ENCODE measurements at regions not wholly inside any gene's neighbourhood (a gene's known extent, or its start where the extent isn't known, plus 50 kb on each side); places are given as distances from the start of the nearest gene placed in this dataset.
"Not testable (repeated sequence)": the region's sequence is repeated elsewhere in the genome, so short reads cannot be mapped to it uniquely, and the experiment has no call there.

- DNase-seq, result no peak
These were observed 363.2 kb downstream of the OMA1 start for GRCh38 chr1:58183286-58183685.

DNA sequence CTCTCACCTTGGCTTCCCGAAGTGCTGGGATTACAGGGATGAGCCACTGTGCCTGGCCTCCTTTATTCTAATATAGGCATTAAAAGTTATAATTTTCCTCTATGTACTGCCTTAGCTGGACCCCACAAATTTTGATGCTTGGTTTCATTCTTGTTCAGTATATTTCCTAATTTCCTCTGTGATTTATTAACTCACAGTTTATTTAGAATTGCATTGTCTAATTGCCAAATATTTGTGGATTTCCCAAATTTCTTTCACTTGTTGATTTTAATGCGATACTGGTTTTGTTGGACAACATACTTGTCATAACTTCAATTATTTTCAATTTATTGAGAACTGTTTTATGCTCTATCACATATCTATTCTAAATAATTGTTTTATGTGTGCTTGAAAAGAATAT is 366.0 kb downstream of the OMA1 start:
- DNase-seq, result no peak

DNA sequence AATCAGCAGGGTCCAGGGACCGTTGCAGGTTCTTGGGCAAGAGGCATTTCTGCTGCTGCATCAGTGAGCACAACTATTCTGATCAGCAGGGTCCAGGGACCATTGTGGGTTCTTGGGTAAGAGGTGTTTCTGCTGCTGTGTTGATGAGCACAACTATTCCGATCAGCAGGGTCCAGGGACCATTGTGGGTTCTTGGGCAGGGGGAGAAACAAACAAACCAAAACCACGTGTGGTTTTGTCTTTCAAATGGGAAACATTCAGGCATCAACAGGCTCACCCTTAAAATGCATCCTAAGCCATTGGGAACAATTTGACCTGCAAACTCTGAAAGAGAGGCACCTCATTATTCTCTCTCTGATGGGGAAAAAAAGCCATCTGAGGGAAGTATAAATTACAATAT is 377.4 kb downstream of the OMA1 start:
- not testable (repeated sequence) for DNase-seq

DNA sequence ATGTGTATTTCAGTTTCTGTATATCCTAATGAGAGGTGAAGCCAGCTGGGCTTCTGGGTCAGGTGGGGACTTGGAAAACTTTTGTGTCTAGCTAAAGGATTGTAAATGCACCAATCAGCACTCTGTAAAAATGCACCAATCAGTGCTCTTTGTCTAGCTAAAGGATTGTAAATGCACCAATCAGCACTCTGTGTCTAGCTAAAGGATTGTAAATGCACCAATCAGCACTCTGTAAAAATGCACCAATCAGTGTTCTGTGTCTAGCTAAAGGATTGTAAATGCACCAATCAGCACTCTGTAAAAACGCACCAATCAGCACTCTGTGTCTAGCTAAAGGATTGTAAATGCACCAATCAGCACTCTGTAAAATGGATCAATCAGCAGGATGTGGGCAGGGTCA is 379.4 kb downstream of the OMA1 start:
- DNase-seq, result not testable (repeated sequence)

DNA sequence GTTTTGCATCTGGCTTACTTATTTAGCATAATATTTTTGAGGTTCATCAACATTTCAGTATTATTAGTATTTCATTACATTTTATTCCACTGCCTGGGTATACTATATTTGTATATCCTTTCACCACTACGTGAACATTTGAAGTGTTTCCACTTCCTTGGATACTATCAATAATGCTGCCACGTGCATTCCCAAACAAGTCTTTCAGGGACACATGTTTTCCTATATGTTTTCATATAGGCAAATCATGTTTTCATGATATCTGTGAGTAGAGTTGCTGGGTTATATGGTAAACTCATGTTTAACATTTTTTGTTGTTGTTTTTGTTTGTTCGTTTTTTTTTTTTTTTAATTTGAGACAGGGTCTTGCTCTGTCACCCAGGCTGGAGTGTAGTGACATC is 380.1 kb downstream of the OMA1 start:
- no peak for DNase-seq

DNA sequence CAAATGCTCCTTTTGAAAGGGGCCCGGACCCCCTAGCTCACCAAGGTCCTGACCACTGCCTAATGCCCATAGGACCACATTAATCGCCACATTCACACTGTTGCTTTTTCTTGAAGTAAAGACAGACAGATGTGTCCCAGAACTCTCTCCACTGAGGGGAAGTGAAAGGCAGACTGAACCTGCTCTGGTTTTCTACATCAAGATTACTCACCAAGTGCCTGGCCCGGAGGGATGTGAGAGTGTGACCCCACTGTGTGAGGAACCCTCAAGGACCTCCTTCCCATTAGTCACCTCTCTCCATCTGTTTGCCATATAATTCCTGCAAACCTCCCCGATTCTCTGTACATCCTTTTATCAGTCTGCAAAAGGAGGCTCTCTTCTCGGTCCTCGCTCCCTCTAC is 381.5 kb downstream of the OMA1 start:
- DNase-seq, result no peak

- DNase-seq, result peak; percentile 46
These were observed 383.5 kb downstream of the OMA1 start for GRCh38 chr1:58162952-58163550.

DNA sequence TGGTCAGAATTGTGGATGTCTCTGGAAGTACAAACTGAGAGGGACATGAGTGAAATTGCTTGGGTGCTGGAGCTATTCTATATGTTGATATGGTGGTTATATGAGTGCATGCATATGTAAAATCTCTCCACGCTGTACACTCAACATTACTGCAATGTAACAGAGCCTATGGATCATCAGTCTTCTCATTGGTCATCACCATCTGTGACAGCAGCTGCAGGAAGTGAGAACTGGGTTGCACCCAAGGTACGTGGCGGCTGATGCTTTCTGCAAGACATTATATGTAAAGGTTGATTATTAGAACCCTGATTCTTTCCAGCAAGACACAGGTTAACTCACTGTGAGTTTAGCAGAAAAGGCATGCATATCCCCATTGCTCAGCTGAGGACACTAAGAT is 387.1 kb downstream of the OMA1 start:
- no peak for DNase-seq

DNA sequence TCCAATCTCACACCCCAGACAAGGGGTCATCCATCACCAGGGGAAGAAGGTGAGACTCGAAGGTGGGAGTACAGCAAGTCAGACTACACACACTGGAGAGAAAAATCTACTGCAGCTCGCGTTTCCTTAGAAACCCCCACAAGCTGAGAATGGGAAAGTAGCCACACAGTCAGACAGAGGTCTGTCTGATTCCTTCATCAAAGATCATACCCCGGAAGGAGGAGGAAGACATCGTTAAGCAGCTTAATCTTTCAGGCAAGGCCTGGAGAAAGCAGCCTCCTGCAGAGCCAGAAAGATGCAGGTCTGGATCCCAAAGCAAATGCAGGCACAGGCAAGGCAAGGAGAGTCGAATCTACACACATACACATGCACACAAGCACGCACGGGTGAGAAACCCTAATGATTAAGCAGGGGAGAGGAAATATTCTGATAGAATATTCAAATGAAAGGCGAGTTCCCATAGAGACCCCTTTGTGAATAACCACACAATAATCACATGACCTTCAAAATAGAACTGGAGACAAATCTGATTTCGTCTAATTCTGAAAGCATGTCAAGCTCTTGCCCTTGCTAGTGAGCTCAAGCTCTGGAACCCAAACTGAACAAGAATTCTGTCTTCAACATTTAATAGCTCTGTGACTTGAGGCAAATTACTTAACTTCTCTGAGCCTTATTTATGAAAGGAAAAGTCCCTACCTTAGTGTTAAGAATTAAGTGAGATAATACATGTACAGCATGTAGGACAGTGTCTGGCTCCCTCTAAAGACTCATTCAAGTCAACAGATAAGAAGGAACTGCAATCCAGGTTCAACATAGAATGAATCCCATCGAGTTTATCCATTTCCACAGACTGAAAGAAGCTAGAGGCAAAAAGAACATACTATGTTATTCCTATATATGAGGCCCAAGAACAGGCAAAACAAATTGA is 387.8 kb downstream of the OMA1 start:
- no peak for DNase-seq

DNA sequence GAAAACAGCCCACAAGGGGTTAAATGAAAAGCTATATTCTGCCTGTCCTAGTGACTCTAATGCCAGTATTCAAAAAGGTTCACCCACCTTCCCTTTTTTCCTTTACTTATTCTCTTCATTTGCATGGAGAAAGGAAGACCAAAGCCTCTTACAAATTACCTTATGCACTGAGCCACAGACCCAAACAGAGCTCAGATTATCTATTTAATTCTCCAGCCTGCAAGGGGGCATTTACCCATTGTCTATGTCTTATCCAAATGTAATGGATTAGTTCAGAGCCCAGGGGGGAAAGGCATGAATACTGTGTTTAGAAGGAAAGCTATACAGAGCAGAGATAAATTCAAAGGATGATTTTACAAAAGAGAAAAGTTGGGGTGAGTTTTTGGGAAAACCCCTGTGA is 388.5 kb downstream of the OMA1 start:
- no peak for DNase-seq

- no peak for DNase-seq
These were observed 389.3 kb downstream of the OMA1 start for GRCh38 chr1:58157256-58157655.

GRCh38 chr1:58156831-58157230 is 389.7 kb downstream of the OMA1 start:
- DNase-seq, result no peak

DNA sequence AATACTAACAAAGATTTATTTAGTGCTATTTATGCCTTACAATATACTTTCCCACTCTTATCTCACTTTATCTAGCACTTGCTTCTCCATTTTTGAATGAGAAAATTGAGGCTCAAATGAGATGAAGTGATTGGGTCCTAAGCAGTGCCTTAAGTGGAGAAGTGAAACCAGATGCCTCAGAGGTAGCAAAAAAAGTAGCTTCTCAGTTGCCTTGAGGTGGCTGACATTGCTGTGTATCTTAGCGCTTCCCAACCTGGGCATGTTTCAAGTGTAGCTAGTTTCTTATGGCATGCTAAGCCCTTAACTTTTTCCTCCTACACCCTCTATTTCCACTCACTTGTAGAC is 390.4 kb downstream of the OMA1 start:
- no peak for DNase-seq

DNA sequence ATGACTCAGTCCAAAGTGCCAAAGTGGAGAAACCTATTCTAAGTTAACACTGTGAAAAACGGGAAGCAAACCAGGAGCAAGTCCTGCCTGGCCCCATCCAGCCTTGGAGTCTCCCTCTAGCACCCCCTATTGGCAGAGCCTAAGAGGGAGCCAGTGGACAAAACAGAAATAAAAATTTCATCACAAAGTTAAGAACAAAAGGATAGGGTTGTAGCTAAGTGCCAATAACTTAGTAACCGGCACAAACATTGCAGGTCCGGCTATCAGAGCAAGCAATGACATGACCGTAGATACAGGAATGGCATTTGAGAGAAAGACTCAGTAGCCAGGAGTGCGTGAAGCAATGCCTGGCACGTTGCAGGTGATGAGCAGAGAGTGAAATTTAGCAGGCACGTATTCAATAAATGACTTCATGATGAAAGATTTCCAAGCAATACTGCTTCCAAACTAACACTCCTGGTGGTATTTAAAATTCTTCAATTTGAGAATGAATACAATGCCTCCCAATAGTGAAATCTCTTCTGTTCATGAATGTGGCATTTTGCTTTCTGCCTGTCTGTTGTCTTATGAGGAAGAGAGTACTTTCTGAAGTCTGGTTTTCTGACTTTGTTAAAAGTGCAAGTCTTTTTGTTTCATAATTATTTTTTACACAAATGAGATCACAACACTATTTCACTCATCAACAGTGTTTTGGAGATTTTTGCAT is 391.0 kb downstream of the OMA1 start:
- DNase-seq, result peak; percentile 38

DNA sequence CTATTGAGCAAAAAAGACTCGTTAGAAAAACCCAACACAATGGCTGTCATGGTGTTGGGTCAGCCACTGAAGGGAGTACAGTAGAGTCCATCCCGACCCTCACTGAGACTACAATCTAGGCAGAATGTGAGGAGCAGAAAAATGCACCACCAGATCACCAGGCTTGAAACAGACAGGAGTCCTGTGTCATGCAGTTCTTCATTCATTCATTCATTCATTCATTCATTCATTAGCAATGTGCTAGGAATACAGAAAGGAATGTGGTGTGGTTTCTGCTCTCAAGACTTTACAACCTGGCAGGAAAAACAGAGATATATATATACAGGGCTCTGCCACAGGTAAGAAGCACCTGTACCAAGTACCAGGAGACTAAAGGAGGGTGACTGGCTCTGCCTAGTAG is 392.3 kb downstream of the OMA1 start:
- DNase-seq, result no peak

- no peak for DNase-seq
These were observed 393.8 kb downstream of the OMA1 start for GRCh38 chr1:58152697-58153096.

DNA sequence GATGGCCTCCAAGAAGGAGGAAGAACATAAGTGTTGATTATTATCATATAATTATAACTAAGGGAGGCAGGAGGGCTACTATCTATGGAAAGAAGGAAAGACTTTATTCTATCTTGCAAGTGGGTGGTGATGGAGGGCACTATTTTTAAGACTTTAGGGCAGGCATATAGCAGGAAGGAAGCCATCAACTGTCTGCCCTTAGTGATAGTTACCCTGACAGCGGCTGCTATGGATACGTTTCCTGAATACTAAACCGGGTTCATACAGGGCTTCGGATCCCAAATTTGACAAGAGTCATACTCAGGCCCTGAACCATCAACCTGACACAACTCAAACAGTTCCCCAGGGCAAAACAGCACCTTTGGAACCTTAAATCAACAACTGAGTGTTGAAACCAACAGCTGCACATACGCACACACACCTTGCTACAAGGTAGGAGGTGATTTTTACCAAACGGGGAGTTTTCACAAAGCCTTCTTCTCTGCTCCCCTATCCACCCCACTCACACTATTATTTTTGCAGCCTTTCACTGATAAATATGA is 397.2 kb downstream of the OMA1 start:
- DNase-seq, result no peak

GRCh38 chr1:58144698-58145270 is 401.7 kb downstream of the OMA1 start:
- DNase-seq, result no peak

- DNase-seq, result no peak
These were observed 402.4 kb downstream of the OMA1 start for GRCh38 chr1:58143972-58144697.

DNA sequence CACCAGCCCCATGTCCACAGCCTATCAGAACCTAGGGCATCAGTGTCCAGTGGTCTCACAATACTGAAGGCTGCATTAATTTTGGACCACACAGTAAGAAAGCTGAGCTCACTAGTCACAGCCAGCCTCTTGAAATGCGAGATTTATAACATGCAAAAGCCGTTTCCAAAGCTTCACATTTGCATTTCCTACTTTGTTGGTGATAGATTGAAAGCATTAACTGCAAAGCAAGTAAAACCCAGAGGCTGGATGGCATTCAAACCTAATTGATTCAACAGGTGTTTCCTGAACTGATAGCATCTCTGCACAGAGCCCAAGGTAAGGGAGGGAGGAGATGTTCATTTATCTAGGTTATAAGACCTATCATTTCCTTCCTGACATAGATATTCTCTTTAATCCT is 410.1 kb downstream of the OMA1 start:
- DNase-seq, result no peak

GRCh38 chr1:58135821-58136321 is 410.7 kb downstream of the OMA1 start:
- DNase-seq, result no peak

DNA sequence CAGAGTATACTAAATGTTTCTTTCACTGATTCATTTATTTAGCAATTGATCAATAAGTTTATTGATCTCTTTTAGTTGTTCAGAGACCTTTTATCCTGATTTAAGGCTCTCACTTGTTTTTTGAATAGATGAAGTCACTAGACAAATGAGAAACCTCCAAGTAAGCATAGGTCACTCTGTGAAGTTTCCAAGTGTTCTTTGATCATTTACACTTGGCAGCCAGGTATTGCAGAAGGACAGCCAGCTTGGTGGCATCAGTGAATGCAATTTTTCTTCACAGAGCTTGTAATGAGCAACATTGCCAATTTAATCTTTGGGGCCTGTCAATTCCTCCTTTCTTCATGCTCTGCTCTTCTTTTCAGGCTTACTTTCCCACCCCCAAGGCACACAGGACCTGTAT is 413.0 kb downstream of the OMA1 start:
- no peak for DNase-seq

All from RPMI8226 (cell line).